ENCODE measurements at regions not wholly inside any gene's neighbourhood (a gene's known extent, or its start where the extent isn't known, plus 50 kb on each side); places are given as distances from the start of the nearest gene placed in this dataset.

GRCh38 chr2:145325485-145325884 lies 805.6 kb upstream of the ZEB2 start:
- no peak for DNase-seq

GRCh38 chr2:145324748-145325147 lies 804.8 kb upstream of the ZEB2 start:
- no peak for DNase-seq

- DNase-seq = no peak
These were observed 803.6 kb upstream of the ZEB2 start for GRCh38 chr2:145323512-145323911.

GRCh38 chr2:145321344-145321743 lies 801.4 kb upstream of the ZEB2 start:
- DNase-seq = no peak

- DNase-seq = no peak
These were observed 796.6 kb upstream of the ZEB2 start for GRCh38 chr2:145316496-145316895.

GRCh38 chr2:145315053-145315452 lies 795.1 kb upstream of the ZEB2 start:
- DNase-seq = no peak

GRCh38 chr2:145314119-145314633 lies 794.3 kb upstream of the ZEB2 start:
- no peak for DNase-seq

GRCh38 chr2:145305889-145306288 lies 786.0 kb upstream of the ZEB2 start:
- no peak for DNase-seq

GRCh38 chr2:145304501-145304900 lies 784.6 kb upstream of the ZEB2 start:
- no peak for DNase-seq

GRCh38 chr2:145303536-145303935 lies 783.6 kb upstream of the ZEB2 start:
- no peak for DNase-seq

GRCh38 chr2:145302886-145303285 lies 783.0 kb upstream of the ZEB2 start:
- DNase-seq = no peak

- DNase-seq = no peak
These were observed 782.5 kb upstream of the ZEB2 start for GRCh38 chr2:145302451-145302850.

- DNase-seq = no peak
These were observed 779.4 kb upstream of the ZEB2 start for GRCh38 chr2:145299368-145299767.

- DNase-seq = no peak
These were observed 772.2 kb upstream of the ZEB2 start for GRCh38 chr2:145292166-145292565.

GRCh38 chr2:145290986-145291385 lies 771.1 kb upstream of the ZEB2 start:
- DNase-seq = no peak

GRCh38 chr2:145289946-145290345 lies 770.0 kb upstream of the ZEB2 start:
- DNase-seq = no peak

GRCh38 chr2:145288650-145289496 lies 769.0 kb upstream of the ZEB2 start:
- DNase-seq = no peak

GRCh38 chr2:145287736-145288135 lies 767.8 kb upstream of the ZEB2 start:
- no peak for DNase-seq

- DNase-seq = no peak
These were observed 766.9 kb upstream of the ZEB2 start for GRCh38 chr2:145286716-145287275.

- DNase-seq = no peak
These were observed 764.6 kb upstream of the ZEB2 start for GRCh38 chr2:145284551-145284950.

- DNase-seq = no peak
These were observed 763.2 kb upstream of the ZEB2 start for GRCh38 chr2:145283131-145283530.

GRCh38 chr2:145277922-145278321 lies 758.0 kb upstream of the ZEB2 start:
- no peak for DNase-seq

GRCh38 chr2:145273840-145274239 lies 753.9 kb upstream of the ZEB2 start:
- DNase-seq = no peak

- no peak for DNase-seq
These were observed 749.0 kb upstream of the ZEB2 start for GRCh38 chr2:145268931-145269330.

- DNase-seq = no peak
These were observed 747.5 kb upstream of the ZEB2 start for GRCh38 chr2:145267451-145267850.

Measured in OCI-M1 (cell line).